ENCODE measurements at regions not wholly inside any gene's neighbourhood (a gene's known extent, or its start where the extent isn't known, plus 50 kb on each side); places are given as distances from the start of the nearest gene placed in this dataset.

DNA sequence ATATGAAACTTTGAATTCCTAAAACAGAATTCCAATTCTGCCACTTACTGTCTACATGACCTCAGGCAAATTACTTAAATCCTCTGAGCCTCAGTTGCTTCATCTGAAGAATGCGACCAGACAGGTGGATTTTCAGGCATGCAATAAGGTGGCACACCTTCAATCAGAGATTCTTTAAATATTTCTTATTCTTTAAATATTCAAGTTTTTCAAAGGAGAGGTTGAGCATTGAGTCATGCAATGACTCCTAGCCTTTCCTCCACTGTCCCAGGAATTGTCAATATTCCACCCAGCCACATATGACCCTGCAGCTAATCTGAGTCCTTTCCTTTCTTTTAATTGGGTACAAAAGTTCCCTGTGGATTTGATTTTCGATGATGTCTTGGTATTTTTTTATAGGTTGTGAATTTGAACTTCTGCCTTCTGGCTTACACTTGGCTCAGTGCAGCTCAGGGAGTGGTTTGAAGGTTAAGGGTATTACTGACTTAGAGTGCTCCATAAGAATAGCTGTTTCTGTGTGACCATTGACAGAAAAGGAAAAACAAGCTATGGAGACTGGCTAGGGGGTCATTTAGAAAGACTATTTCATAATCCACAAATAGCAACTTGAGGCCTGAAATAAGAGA, 52.2 kb upstream of the PRDX6 start:
- DNase-seq, result no peak

DNA sequence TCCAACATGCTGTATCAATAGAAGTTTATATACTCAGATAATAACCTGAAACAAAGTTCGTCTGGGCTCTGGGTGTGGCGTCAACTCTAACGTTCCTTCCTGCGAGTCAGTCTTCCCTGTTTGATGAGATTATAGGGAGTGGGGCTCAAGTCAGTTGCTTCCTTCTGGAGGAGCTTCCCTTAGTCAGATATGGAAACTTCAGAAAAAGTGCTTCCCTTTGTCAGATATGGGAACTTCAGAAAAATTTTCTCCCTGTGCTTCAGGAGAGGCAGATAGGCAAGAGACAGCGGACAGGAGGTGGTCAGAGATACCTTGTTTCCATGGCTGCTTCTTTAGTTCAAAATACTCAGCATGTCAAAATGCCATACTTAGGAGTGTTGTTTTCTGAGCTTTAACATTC, 51.1 kb upstream of the PRDX6 start:
- DNase-seq, result no peak

DNA sequence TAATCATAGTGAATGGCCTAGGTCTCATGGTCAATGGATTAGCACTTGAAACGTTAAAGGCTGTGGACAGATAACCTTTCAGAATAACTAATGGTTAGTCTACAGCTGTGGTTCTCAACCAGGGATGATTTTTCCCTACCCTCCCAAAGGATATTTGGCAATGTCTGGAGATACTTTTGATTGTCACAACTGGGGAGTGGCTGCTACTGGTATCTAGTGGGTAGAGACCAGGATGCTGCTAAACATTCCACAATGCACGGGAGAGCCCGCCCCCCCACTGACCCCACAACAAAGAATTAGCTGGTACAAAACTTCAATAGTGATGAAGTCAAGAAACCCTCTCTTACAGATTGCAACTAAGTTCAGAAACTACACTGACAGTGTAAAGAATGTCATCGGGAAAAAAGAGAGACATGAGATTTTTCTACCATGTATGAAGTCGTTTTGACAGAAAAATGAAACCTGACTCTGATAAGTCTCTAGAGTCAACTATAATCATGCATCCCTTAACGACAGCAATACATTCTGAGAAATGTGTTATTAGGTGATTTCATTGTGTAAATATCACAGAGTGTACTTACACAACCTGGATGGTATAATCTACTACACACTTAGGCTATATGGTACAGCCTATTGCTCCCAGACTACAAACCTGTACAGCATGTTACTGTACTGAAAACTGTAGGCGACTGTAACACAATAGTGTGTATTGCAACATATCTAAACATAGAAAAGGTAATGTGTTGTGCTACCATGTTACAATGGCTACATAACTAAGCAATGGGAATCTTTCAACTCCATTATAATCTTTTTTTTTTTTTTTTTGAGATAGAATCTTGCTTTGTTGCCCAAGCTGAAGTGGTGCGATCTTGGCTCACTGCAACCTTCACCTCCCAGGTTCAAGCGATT, 49.7 kb upstream of the PRDX6 start:
- no peak for DNase-seq
